ENCODE measurements at regions not wholly inside any gene's neighbourhood (a gene's known extent, or its start where the extent isn't known, plus 50 kb on each side); places are given as distances from the start of the nearest gene placed in this dataset.

GRCh38 chr2:66236067-66236685 lies 198.7 kb upstream of the MEIS1 start:
- TF ChIP-seq CTCF (IDR thresholded peaks at IDR 0.05) (no peak), POLR2A (IDR thresholded peaks at IDR 0.05) (no peak)
- Histone ChIP-seq H3K9me3 (no peaks in the 10 kb centered on the region), H3K36me3 (no peaks in the 10 kb centered on the region), H3K4me1 (no peaks in the 10 kb centered on the region), H3K4me3 (no peak overlapping the region), H3K27ac (no peak overlapping the region), H3K27me3 (no peaks in the 10 kb centered on the region)
- no peak for DNase-seq

- no peak for DNase-seq
- no peaks in the 10 kb centered on the region for H3K4me1 ChIP-seq
These were observed 199.5 kb upstream of the MEIS1 start for GRCh38 chr2:66235428-66235827.

GRCh38 chr2:66233981-66234380 lies 200.9 kb upstream of the MEIS1 start:
- TF ChIP-seq CTCF (IDR thresholded peaks at IDR 0.05) (no peak), POLR2A (IDR thresholded peaks at IDR 0.05) (no peak)
- DNase-seq = no peak
- Histone ChIP-seq H3K27me3 (no peaks in the 10 kb centered on the region), H3K4me1 (no peaks in the 10 kb centered on the region), H3K9me3 (no peaks in the 10 kb centered on the region), H3K36me3 (no peaks in the 10 kb centered on the region), H3K4me3 (no peak overlapping the region), H3K27ac (no peak overlapping the region)

More at GRCh38 chr2:66235428-66235827, 199.5 kb upstream of the MEIS1 start:
- no peak overlapping the region for H3K4me3 ChIP-seq
- H3K27ac ChIP-seq = no peak overlapping the region
- no peaks in the 10 kb centered on the region for H3K27me3 ChIP-seq
- no peaks in the 10 kb centered on the region for H3K9me3 ChIP-seq
- H3K36me3 ChIP-seq = no peaks in the 10 kb centered on the region
- TF ChIP-seq CTCF (IDR thresholded peaks at IDR 0.05) (no peak), POLR2A (IDR thresholded peaks at IDR 0.05) (no peak)

- Histone ChIP-seq H3K36me3 (no peaks in the 10 kb centered on the region), H3K9me3 (no peaks in the 10 kb centered on the region), H3K4me1 (no peaks in the 10 kb centered on the region), H3K27me3 (no peaks in the 10 kb centered on the region), H3K27ac (no peak overlapping the region), H3K4me3 (no peak overlapping the region)
- no peak for DNase-seq
- no peak for TF ChIP-seq POLR2A (IDR thresholded peaks at IDR 0.05)
- TF ChIP-seq CTCF (IDR thresholded peaks at IDR 0.05) = no peak
These were observed 206.8 kb upstream of the MEIS1 start for GRCh38 chr2:66228128-66228547.

- TF ChIP-seq CTCF (IDR thresholded peaks at IDR 0.05) = no peak
- no peak for TF ChIP-seq POLR2A (IDR thresholded peaks at IDR 0.05)
- H3K27ac ChIP-seq = no peak overlapping the region
- H3K27me3 ChIP-seq = no peaks in the 10 kb centered on the region
- H3K36me3 ChIP-seq = no peaks in the 10 kb centered on the region
- H3K4me3 ChIP-seq = no peak overlapping the region
- H3K4me1 ChIP-seq = no peaks in the 10 kb centered on the region
- H3K9me3 ChIP-seq = no peaks in the 10 kb centered on the region
- DNase-seq = no peak
These were observed 217.8 kb upstream of the MEIS1 start for GRCh38 chr2:66217039-66217585.

Data from Peyer's patch (tissue), 4 donors.